Tongue (tissue), 1 donor: ENCODE measurements at regions not wholly inside any gene's neighbourhood (a gene's known extent, or its start where the extent isn't known, plus 50 kb on each side); places are given as distances from the start of the nearest gene placed in this dataset.
A peak's percentile ranks its signal among the peaks of the same experiment; 100 is the strongest.

Experiments used
- DNase-seq: peaks from one replicate; pipeline ENCODE4 v3.0.0-alpha.2; 2015

GRCh38 chr11:62073061-62073460 lies 50.8 kb upstream of the INCENP start:
- no peak for DNase-seq

DNA sequence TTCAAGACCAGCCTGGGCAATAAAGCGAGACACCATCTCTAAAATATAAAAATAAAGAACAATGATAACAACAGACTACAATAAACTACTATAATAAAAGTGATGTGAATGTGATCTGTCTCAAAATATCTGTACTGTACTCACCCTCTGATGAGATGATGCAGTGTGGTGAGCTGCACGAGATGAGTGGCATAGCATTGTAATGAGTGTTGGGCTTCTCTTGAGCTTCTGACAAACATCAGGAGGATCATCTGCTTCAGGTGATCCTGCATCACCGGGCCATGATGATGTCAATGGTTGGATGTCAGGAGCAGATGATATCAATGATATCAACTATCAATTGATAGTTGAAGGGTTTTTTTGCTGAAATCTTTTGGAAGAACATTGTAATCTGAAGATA lies 52.4 kb upstream of the INCENP start:
- DNase-seq, result no peak

GRCh38 chr11:62069986-62070919 lies 53.6 kb upstream of the INCENP start:
- no peak for DNase-seq

GRCh38 chr11:62069374-62069773 lies 54.4 kb upstream of the INCENP start:
- DNase-seq, result no peak

DNA sequence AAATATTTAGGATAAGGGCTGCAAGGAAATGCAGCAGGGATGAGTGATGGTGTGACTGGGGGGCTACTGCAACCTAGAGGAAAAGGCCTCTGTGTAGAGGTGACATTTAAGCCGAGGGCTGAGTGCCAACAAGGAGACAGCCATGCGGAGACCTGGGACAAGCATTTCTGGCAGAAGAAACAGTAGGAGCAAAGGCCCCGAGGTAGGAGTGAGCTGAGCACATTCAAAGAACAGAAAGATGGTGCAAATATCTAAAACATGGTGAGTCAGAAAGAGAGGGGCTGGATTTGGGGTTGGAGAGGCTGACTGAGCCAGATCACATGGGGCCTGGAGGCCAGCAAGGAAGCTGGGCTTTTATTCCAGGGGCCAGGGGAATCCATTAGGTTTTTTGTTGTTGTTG lies 55.1 kb upstream of the INCENP start:
- DNase-seq, result no peak

DNA sequence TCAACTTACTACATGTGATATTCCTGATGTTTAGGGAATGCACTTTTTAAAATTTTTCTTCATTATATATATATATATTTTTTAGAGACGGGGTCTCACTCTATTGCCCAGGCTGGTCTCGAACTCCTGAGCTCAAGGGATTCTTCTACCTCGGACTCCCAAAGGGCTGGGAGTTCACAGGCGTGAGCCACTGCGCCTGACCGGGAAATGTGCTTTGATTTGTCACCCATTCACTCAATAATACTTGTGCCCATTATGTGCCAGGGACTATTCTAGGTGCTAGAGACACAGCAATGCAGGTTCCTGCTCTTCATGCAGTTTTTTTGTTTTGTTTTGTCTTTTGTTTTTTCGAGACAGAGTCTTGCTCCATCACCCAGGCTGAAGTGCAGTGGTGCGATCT lies 56.1 kb upstream of the INCENP start:
- no peak for DNase-seq

- DNase-seq, result no peak
These were observed 59.6 kb upstream of the INCENP start for GRCh38 chr11:62064221-62064620.

DNA sequence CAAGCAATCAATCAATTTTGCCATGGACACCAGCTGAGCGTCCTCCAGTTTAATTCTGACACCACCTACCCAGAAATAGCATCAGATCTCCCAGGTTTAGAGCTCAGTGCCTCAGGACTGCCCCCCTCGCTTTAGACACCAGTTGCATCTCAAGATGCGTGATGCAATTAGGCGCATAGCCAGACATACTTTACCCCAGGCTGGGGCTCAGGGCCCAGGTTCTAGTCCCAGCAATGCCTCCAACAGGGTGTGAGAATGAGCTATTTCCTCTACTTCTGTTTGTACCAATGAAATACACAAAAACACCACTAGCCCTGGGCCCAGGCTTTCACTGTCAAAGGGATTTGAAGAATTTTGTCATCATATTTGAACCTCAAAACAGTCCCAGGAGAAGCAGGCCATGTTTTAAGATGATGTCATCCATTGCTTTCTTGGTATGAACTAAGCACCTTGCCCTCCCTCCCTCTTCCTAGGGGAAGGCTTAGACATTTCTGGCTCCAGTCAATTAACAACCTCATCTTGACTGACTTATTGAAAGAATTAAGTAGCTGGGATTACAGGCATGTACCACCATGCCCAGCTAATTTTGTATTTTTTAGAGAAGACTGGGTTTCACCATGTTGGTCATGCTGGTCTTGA lies 61.5 kb upstream of the INCENP start:
- peak; percentile 10 for DNase-seq

GRCh38 chr11:62061356-62062222 lies 62.2 kb upstream of the INCENP start:
- peak; percentile 50 for DNase-seq

- no peak for DNase-seq
These were observed 66.7 kb upstream of the INCENP start for GRCh38 chr11:62057069-62057468.

GRCh38 chr11:62055970-62056369 lies 67.8 kb upstream of the INCENP start:
- no peak for DNase-seq

GRCh38 chr11:62054484-62055121 lies 69.2 kb upstream of the INCENP start:
- DNase-seq, result no peak

DNA sequence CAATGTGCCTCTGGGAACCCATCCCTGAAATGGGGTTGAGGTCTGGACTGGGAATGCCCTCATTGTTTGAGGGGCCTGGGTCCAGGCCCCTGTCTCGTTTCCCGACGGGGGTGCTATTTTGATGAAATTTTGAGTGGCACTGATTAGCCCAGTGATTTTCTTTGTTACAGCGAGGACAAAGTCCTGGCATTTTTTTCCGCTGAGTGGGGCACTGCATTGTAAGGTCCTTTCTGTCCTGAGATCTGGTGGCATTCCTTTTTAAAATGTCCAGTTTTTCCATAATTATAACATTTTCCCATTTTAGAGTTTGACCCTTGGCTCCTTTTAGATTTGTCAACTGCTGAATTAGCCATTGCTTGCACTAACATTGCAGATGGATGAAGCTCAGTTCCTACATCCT lies 69.7 kb upstream of the INCENP start:
- no peak for DNase-seq

DNA sequence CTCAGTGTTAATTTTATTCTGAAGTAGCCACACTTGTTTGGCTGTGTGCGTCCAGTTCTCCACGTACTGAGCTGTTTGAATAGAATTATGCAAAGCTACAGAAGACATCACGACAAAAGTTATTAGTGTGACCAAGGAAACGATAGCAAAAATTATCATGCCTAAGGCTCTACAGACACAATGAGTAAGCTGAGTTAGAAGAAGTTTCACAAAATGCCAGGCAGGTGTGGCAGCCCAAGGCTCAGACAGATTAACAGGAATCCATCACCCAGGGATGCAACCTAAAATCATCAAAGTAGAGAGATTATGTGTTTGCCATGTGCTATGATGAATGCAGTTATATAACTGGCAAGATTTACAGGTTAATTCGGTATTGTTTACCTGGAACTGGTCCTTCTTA lies 73.1 kb upstream of the INCENP start:
- DNase-seq, result no peak

GRCh38 chr11:62048100-62048499 lies 75.7 kb upstream of the INCENP start:
- DNase-seq, result peak; percentile 59

DNA sequence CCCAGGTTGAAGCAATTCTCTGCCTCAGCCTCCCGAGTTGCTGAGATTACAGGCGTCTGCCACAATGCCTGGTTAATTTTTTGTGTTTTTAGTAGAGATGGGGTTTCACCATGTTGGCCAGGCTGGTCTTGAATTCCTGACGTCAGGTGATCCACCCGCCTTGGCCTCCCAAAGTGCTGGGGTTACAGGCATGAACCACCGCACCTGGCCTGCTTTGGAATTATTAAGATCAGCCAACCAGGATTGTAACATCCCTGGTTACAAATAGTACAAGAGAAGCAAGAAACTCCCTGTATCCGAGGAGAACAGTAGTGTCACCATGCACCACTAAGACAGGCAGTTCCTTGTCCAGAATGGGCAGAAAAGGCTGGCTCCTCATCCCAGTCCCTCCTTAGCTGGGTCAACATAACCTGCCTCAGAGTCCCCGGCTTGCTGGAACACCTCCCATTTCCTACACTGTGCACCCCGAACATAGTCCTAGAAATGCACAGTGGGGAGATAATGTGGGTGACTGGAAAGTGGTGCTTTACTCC lies 77.2 kb upstream of the INCENP start:
- DNase-seq, result no peak

- DNase-seq, result no peak
These were observed 77.2 kb upstream of the FTH1 start for GRCh38 chr11:62044639-62045121.

DNA sequence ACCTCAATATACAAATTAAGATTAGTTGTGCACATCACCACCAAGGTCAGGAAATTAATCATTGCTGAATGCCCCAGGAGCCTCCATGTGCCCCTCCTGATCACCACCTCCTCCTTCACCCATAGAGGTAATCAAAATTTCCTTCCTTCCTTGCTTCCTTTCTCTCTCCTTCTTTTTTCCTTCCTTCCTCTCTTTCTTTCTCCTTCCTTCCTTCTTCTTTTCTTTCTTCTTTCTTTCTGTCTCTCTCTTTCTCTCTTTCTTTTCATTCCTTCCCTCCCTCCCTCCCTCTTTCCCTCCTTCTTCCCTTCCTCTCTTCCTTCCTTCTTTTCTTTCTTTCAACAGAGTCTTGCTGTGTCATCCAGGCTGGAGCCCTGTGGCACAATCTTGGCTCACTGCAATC lies 67.9 kb upstream of the FTH1 start:
- no peak for DNase-seq

DNA sequence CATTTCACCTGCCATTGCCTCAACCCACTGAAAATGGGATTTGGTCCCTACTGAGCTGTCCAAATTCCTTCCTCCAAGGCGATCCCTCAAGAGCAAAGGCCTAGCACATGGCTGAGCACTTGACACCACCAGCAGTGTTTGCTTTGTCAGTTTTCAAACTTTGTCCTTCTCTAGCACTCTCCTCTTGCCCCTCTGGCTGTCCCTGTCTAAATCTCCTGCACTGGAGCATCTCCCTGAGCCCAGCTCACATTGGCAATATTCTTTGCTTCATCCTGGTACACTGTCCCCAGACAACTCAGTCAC lies 66.6 kb upstream of the FTH1 start:
- DNase-seq, result no peak

- DNase-seq, result no peak
These were observed 66.0 kb upstream of the FTH1 start for GRCh38 chr11:62033191-62034035.

GRCh38 chr11:62030071-62030684 lies 62.7 kb upstream of the FTH1 start:
- DNase-seq, result no peak
